GM20000 (cell line): ENCODE measurements at regions not wholly inside any gene's neighbourhood (a gene's known extent, or its start where the extent isn't known, plus 50 kb on each side); places are given as distances from the start of the nearest gene placed in this dataset.

Experiments used
- DNase-seq: peaks from one replicate; pipeline ENCODE4 v3.0.0; 2012; ENCODE audit warnings: low spot score
- CTCF ChIP-seq: IDR thresholded peaks from 2 replicates; pipeline ENCODE4 v1.5.1; 2012; ENCODE audit warnings: mild to moderate bottlenecking, control low read depth; ENCODE audit errors: extremely low read depth, missing control alignments

GRCh38 chr12:58639318-58639934 is 280.9 kb downstream of the LRIG3 start:
- TF ChIP-seq CTCF = no peak
- no peak for DNase-seq

- DNase-seq = no peak
- TF ChIP-seq CTCF = no peak
Measured at GRCh38 chr12:58640314-58640713, 280.0 kb downstream of the LRIG3 start.

GRCh38 chr12:58645946-58646345 is 274.4 kb downstream of the LRIG3 start:
- no peak for DNase-seq
- TF ChIP-seq CTCF = no peak

- TF ChIP-seq CTCF = no peak
- DNase-seq = no peak
Measured at GRCh38 chr12:58647495-58647894, 272.8 kb downstream of the LRIG3 start.

- no peak for TF ChIP-seq CTCF
- DNase-seq = no peak
Measured at GRCh38 chr12:58648176-58648575, 272.1 kb downstream of the LRIG3 start.

- no peak for DNase-seq
- no peak for TF ChIP-seq CTCF
Measured at GRCh38 chr12:58651850-58652249, 268.5 kb downstream of the LRIG3 start.

- no peak for TF ChIP-seq CTCF
Measured at GRCh38 chr12:58654021-58654420, 266.3 kb downstream of the LRIG3 start.

More at GRCh38 chr12:58654021-58654420, 266.3 kb downstream of the LRIG3 start:
- DNase-seq = no peak
